Activated CD4-positive, alpha-beta T cell treated with anti-CD3 and anti-CD28 coated beads for 1 hour (primary cell): ENCODE measurements at regions not wholly inside any gene's neighbourhood (a gene's known extent, or its start where the extent isn't known, plus 50 kb on each side); places are given as distances from the start of the nearest gene placed in this dataset.
"Not testable (repeated sequence)": the region's sequence is repeated elsewhere in the genome, so short reads cannot be mapped to it uniquely, and the experiment has no call there.

Experiments
- DNase-seq: peaks from one replicate; pipeline ENCODE4 v3.0.0-alpha.2; 2020

- no peak for DNase-seq
Measured at GRCh38 chr10:81674941-81675340, 200.1 kb upstream of the NRG3 start.

- no peak for DNase-seq
Measured at GRCh38 chr10:81679291-81679690, 195.7 kb upstream of the NRG3 start.

- no peak for DNase-seq
Measured at GRCh38 chr10:81680359-81680758, 194.6 kb upstream of the NRG3 start.

- DNase-seq = no peak
Measured at GRCh38 chr10:81688459-81688858, 186.5 kb upstream of the NRG3 start.

GRCh38 chr10:81696609-81697388 lies 178.2 kb upstream of the NRG3 start:
- DNase-seq = no peak

GRCh38 chr10:81704596-81704995 lies 170.4 kb upstream of the NRG3 start:
- no peak for DNase-seq

GRCh38 chr10:81708416-81708815 lies 166.6 kb upstream of the NRG3 start:
- DNase-seq = no peak

GRCh38 chr10:81708929-81709328 lies 166.1 kb upstream of the NRG3 start:
- no peak for DNase-seq

- no peak for DNase-seq
Measured at GRCh38 chr10:81722399-81722798, 152.6 kb upstream of the NRG3 start.

GRCh38 chr10:81724431-81724830 lies 150.6 kb upstream of the NRG3 start:
- no peak for DNase-seq

GRCh38 chr10:81725851-81726250 lies 149.1 kb upstream of the NRG3 start:
- no peak for DNase-seq

- DNase-seq = no peak
Measured at GRCh38 chr10:81728692-81729091, 146.3 kb upstream of the NRG3 start.

GRCh38 chr10:81730891-81731290 lies 144.1 kb upstream of the NRG3 start:
- no peak for DNase-seq

GRCh38 chr10:81733542-81733941 lies 141.5 kb upstream of the NRG3 start:
- DNase-seq = no peak

GRCh38 chr10:81735167-81735566 lies 139.8 kb upstream of the NRG3 start:
- DNase-seq = not testable (repeated sequence)

GRCh38 chr10:81759111-81759510 lies 115.9 kb upstream of the NRG3 start:
- no peak for DNase-seq

GRCh38 chr10:81784111-81784597 lies 90.8 kb upstream of the NRG3 start:
- DNase-seq = no peak

- DNase-seq = no peak
Measured at GRCh38 chr10:81792729-81793128, 82.3 kb upstream of the NRG3 start.

- no peak for DNase-seq
Measured at GRCh38 chr10:81806842-81807241, 68.2 kb upstream of the NRG3 start.

GRCh38 chr10:81814842-81815241 lies 60.2 kb upstream of the NRG3 start:
- no peak for DNase-seq

- DNase-seq = no peak
Measured at GRCh38 chr10:81817596-81818170, 57.3 kb upstream of the NRG3 start.

- DNase-seq = no peak
Measured at GRCh38 chr10:81820418-81820817, 54.6 kb upstream of the NRG3 start.
